GM23248 (cell line): ENCODE measurements at regions not wholly inside any gene's neighbourhood (a gene's known extent, or its start where the extent isn't known, plus 50 kb on each side); places are given as distances from the start of the nearest gene placed in this dataset.
"Not testable (repeated sequence)": the region's sequence is repeated elsewhere in the genome, so short reads cannot be mapped to it uniquely, and the experiment has no call there.

ENCODE experiments used
- DNase-seq: peaks from one replicate; pipeline ENCODE4 v3.0.0-alpha.2; 2015
- H2AFZ ChIP-seq: fragments of 200-600 bp; sonication (generic); 2 replicates; pipeline ENCODE4 v1.6.1; 2016; ENCODE audit warnings: antibody characterized with exemption
- H3F3A ChIP-seq: fragments of 200-600 bp; sonication (generic); 2 replicates; pipeline ENCODE4 v1.6.1; 2016; ENCODE audit warnings: mild to moderate bottlenecking, antibody characterized with exemption, mixed run types; ENCODE audit not compliant: insufficient read depth
- H3K27ac ChIP-seq: fragments of 200-600 bp; sonication (generic); 2 replicates; pipeline ENCODE4 v1.5.1; 2016; ENCODE audit warnings: mild to moderate bottlenecking
- H3K27me3 ChIP-seq: fragments of 200-600 bp; sonication (generic); replicated peaks from 2 replicates; pipeline ENCODE4 v1.6.1; 2016; ENCODE audit warnings: mild to moderate bottlenecking; ENCODE audit not compliant: insufficient read depth
- H3K36me3 ChIP-seq: fragments of 200-600 bp; sonication (generic); 2 replicates; pipeline ENCODE4 v1.6.1; 2016; ENCODE audit warnings: low read depth, mild to moderate bottlenecking
- H3K4me1 ChIP-seq: fragments of 200-600 bp; sonication (generic); 2 replicates; pipeline ENCODE4 v1.6.1; 2016; ENCODE audit warnings: mild to moderate bottlenecking; ENCODE audit not compliant: insufficient read depth
- H3K4me2 ChIP-seq: fragments of 200-600 bp; sonication (generic); one replicate; pipeline ENCODE4 v1.6.1; 2016; ENCODE audit warnings: mild to moderate bottlenecking; ENCODE audit not compliant: unreplicated experiment
- H3K4me3 ChIP-seq: fragments of 200-600 bp; sonication (generic); 2 replicates; pipeline ENCODE4 v1.5.1; 2016; ENCODE audit warnings: mild to moderate bottlenecking
- H3K79me2 ChIP-seq: fragments of 200-600 bp; sonication (generic); 2 replicates; pipeline ENCODE4 v1.6.1; 2016; ENCODE audit warnings: mild to moderate bottlenecking; ENCODE audit not compliant: insufficient read depth
- H3K9ac ChIP-seq: fragments of 200-600 bp; sonication (generic); 2 replicates; pipeline ENCODE4 v1.6.1; 2016; ENCODE audit warnings: mild to moderate bottlenecking
- H3K9me2 ChIP-seq: fragments of 200-600 bp; sonication (generic); 2 replicates; pipeline ENCODE4 v1.6.1; 2016; ENCODE audit warnings: mixed run types, mild to moderate bottlenecking, moderate library complexity; ENCODE audit not compliant: insufficient read depth
- H3K9me3 ChIP-seq: fragments of 200-600 bp; sonication (generic); one replicate; pipeline ENCODE4 v1.6.1; 2017; ENCODE audit warnings: low read depth
- H4K20me1 ChIP-seq: fragments of 200-600 bp; sonication (generic); 2 replicates; pipeline ENCODE4 v1.6.0; 2016; ENCODE audit not compliant: insufficient read depth
- EZH2 ChIP-seq: fragments of 200-600 bp; sonication (generic); IDR thresholded peaks from 2 replicates; pipeline ENCODE4 v1.6.1; 2018; ENCODE audit warnings: antibody characterized with exemption, mild to moderate bottlenecking; ENCODE audit not compliant: insufficient read depth, poor library complexity, severe bottlenecking
- EZH2phosphoT487 ChIP-seq: fragments of 200-600 bp; sonication (generic); IDR thresholded peaks from 2 replicates; pipeline ENCODE4 v1.6.1; 2018; ENCODE audit warnings: antibody characterized with exemption, moderate library complexity, mild to moderate bottlenecking, low read depth; ENCODE audit not compliant: insufficient read depth
- WGBS, 2 experiments: methylation state at CpG; one replicate each; pipeline ENCODE4 v1.1.6; 2015 to 2017; ENCODE audit warnings: low lambda C conversion rate in 2 of 2, low coverage in 1 of 2; ENCODE audit errors: missing lambda C conversion rate in 2 of 2; 5-methylcytosine and 5-hydroxymethylcytosine counted together
- in situ Hi-C: fragments of 300-500 bp; cut with MboI; formaldehyde crosslinking; loops from 2 replicates; pipeline ENCODE4 v1.15.0; 2020

DNA sequence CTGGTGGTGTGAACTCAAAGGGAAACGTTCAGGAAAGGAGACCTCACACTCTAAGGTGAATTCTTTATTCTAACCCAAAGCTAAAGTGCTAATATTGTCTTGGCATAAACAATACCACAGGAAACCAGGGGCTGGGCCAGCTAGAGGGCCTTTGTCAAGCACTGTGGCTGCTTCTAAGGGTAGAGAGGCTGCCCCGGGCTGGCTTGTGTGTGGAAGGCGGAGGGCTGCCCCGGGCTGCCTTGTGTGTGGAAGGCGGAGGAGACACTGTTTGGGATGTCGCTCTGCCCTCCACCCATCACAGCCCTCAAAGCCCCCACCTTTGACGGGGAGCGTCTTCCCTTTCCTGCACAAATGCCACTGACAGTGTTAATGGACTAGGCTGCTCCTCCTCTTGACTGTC lies 216.8 kb downstream of the TOMM20 start:
- no peak overlapping the region for H3K4me2 ChIP-seq
- H4K20me1 ChIP-seq: no peaks in the 10 kb centered on the region
- in situ Hi-C loops: no loop called here
- WGBS, 2 experiments: 81% methylated on average over 8 of the region's 8 CpGs
- no peaks in the 10 kb centered on the region for H3K9me2 ChIP-seq
- H3K9ac ChIP-seq: no peak overlapping the region
- no peak overlapping the region for H3K4me3 ChIP-seq
- no peaks in the 10 kb centered on the region for H3K9me3 ChIP-seq
- H2AFZ ChIP-seq: no peak overlapping the region
- no peak for DNase-seq
- H3F3A ChIP-seq: peaks cover 11% of the 10 kb centered on the region; the same call in 1 of the 2 replicates
- no peak overlapping the region for H3K27ac ChIP-seq
- no peaks in the 10 kb centered on the region for H3K36me3 ChIP-seq
- H3K27me3 ChIP-seq: no peaks in the 10 kb centered on the region
- TF ChIP-seq EZH2: no peak
- TF ChIP-seq EZH2phosphoT487: no peak
- H3K4me1 ChIP-seq: peaks cover 13% of the 10 kb centered on the region
- H3K79me2 ChIP-seq: no peaks in the 10 kb centered on the region

DNA sequence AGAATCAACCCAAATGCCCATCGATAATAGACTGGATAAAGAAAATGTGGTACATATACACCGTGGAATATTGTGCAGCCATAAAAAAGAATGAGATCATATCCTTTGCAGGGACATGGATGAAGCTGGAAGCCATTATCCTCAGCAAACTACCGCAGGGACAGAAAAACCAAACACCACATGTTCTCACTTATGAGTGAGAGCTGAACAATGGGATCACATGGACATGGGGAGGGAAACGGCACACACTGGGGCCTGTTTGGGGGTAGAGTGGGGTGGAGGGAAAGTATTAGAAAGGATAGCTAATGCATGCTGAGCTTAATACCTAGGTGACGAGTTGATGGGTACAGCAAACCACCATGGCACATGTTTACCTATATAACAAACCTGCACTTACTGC lies 217.5 kb downstream of the TOMM20 start:
- WGBS, 2 experiments: 64 to 69% methylated on average over 5 of the region's 5 CpGs
- in situ Hi-C loops: not testable (repeated sequence)

DNA sequence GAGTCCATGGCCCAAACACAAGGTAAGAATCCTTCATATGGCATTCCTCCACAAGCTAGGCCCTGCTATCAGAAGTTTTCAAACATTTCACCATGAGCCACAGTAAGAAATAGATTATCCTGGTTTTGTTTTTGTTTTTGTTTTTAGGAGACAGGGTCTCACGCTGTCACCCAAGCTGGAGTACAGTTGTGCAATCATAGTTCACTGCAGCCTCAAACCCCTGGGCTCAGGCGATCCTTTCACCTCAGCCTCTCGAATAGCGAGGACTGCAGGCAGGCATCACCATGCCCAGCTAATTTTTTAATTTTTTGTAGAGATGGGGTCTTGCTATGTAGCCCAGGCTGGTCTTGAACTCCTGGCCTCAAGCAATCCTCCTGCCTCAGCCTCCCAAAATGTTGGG lies 218.8 kb downstream of the TOMM20 start:
- DNase-seq: no peak
- Histone ChIP-seq H4K20me1 (no peaks in the 10 kb centered on the region), H3K4me2 (no peak overlapping the region), H3K4me1 (peaks cover 13% of the 10 kb centered on the region), H3K27ac (no peak overlapping the region), H3F3A (peaks cover 11% of the 10 kb centered on the region; the same call in 1 of the 2 replicates), H2AFZ (no peak overlapping the region), H3K9me2 (no peaks in the 10 kb centered on the region), H3K27me3 (no peaks in the 10 kb centered on the region), H3K9ac (no peak overlapping the region), H3K79me2 (no peaks in the 10 kb centered on the region), H3K9me3 (no peaks in the 10 kb centered on the region), H3K4me3 (no peak overlapping the region), H3K36me3 (no peaks in the 10 kb centered on the region)
- no peak for TF ChIP-seq EZH2phosphoT487
- no peak for TF ChIP-seq EZH2
- in situ Hi-C loops: no loop called here
- WGBS, 2 experiments: 99% methylated on average over 4 of the region's 4 CpGs

More for the DNA sequence above, 217.5 kb downstream of the TOMM20 start:
- not testable (repeated sequence) for H3K79me2 ChIP-seq, H3K4me3 ChIP-seq, H3K27ac ChIP-seq, H3K9ac ChIP-seq, H3K4me2 ChIP-seq, H4K20me1 ChIP-seq, H3K9me3 ChIP-seq, DNase-seq, H3K36me3 ChIP-seq, H3K27me3 ChIP-seq, H2AFZ ChIP-seq, H3K9me2 ChIP-seq
- Histone ChIP-seq H3F3A (peaks cover 11% of the 10 kb centered on the region; the same call in 1 of the 2 replicates), H3K4me1 (peaks cover 13% of the 10 kb centered on the region)

DNA sequence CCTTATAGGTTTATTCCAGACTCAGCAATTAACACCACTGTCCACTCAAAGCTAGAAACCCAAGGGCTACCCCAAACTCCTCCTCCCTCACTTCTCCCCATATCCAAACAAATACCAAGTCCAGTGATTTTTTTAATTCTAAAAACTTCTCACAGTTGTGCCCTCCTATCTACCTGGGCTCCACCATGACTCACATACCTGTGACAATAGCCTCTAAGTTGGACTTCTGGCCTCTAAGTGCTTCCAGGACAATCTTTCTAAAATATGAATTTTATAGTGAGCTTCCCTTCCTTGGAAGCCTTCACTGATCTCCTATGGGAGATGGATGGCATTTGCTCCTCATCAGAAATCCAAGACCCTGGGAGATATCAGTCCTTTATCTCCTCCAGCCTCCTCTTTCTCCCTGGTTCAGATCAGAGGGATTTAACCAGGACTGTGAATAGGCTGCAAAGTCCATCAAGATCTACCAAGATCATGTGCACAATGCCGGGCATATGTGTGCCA lies 219.3 kb downstream of the TOMM20 start:
- WGBS, 2 experiments: 95 to 100% methylated on average over 1 of the region's 1 CpG
- H3K79me2 ChIP-seq: no peaks in the 10 kb centered on the region

DNA sequence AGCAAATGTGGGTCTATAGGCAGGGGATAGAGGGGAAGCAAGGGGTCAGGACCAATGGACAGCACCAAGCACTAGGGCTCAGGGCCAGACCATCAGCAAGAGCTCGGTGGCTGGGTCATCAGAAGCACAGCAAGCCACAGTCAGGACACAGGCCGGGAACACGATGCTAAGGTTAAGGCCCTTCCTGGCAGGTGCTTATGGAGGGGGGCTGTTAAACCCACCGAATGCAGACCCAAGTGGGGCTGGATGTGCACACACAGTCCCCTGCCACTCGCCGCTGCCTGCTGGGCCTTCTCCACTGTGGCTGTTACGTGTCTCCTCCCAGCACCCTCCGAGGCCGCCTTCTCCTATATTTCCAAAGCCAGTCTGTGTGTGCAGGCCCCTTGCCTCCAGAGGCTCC lies 220.1 kb downstream of the TOMM20 start:
- 0 out of 2 replicates have a peak overlapping the region, but pooled peaks have one; percentile 4 for H3K4me3 ChIP-seq
- no peaks in the 10 kb centered on the region for H3K9me2 ChIP-seq
- no peak for DNase-seq
- 0 out of 2 replicates have a peak overlapping the region, but pooled peaks have one; percentile 20 for H2AFZ ChIP-seq
- peaks cover 11% of the 10 kb centered on the region; the same call in 1 of the 2 replicates for H3F3A ChIP-seq
- in situ Hi-C loops: no loop called here
- no peaks in the 10 kb centered on the region for H3K9me3 ChIP-seq
- peak overlapping the region; percentile 55 for H3K27ac ChIP-seq
- H3K36me3 ChIP-seq: no peaks in the 10 kb centered on the region
- H3K4me2 ChIP-seq: peak overlapping the region; percentile 77
- peak overlapping the region; percentile 48 for H3K9ac ChIP-seq
- TF ChIP-seq EZH2 (no peak), EZH2phosphoT487 (no peak)
- WGBS, 2 experiments: 79 to 86% methylated on average over 9 of the region's 9 CpGs
- peaks cover 13% of the 10 kb centered on the region for H3K4me1 ChIP-seq
- no peaks in the 10 kb centered on the region for H3K79me2 ChIP-seq
- no peaks in the 10 kb centered on the region for H4K20me1 ChIP-seq
- H3K27me3 ChIP-seq: no peaks in the 10 kb centered on the region

More for the DNA sequence above, 219.3 kb downstream of the TOMM20 start:
- no peaks in the 10 kb centered on the region for H3K36me3 ChIP-seq
- no peak overlapping the region for H2AFZ ChIP-seq
- no peak for DNase-seq
- no peak for TF ChIP-seq EZH2phosphoT487
- TF ChIP-seq EZH2: no peak
- no peaks in the 10 kb centered on the region for H3K27me3 ChIP-seq
- H3K9me3 ChIP-seq: no peaks in the 10 kb centered on the region
- no peaks in the 10 kb centered on the region for H4K20me1 ChIP-seq
- no peaks in the 10 kb centered on the region for H3K9me2 ChIP-seq
- peaks cover 11% of the 10 kb centered on the region; the same call in 1 of the 2 replicates for H3F3A ChIP-seq
- in situ Hi-C loops: no loop called here
- H3K4me2 ChIP-seq: no peak overlapping the region
- H3K4me3 ChIP-seq: no peak overlapping the region
- H3K9ac ChIP-seq: no peak overlapping the region
- peaks cover 13% of the 10 kb centered on the region for H3K4me1 ChIP-seq
- no peak overlapping the region for H3K27ac ChIP-seq
